Hindlimb muscle (tissue), 1 donor: ENCODE measurements at regions not wholly inside any gene's neighbourhood (a gene's known extent, or its start where the extent isn't known, plus 50 kb on each side); places are given as distances from the start of the nearest gene placed in this dataset.
"Not testable (repeated sequence)": the region's sequence is repeated elsewhere in the genome, so short reads cannot be mapped to it uniquely, and the experiment has no call there.

Source experiments
- DNase-seq: peaks from one replicate; pipeline ENCODE4 v3.0.0-alpha.2; 2013

GRCh38 chr2:212912445-212913103 is 238.8 kb downstream of the IKZF2 start:
- DNase-seq: no peak

DNA sequence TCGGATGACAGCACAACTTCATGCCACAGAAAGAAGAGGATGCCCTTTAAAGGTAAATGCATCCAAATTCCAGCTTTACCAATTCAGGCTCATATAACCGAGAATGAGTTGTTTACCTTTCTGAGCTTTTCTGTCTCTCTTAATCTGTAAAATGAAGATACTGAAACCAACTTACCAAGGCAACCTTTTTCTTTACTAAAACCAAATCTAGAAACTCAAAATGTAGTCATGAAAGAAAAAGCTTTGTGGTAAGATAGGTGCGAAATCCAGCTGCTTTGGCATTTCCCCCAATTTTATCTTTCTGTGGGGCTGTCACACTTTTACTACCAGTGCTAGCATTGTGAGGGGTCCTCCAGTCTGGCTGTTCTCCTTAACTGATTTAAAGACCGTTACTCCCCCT is 240.4 kb downstream of the IKZF2 start:
- no peak for DNase-seq

GRCh38 chr2:212908682-212909435 is 242.6 kb downstream of the IKZF2 start:
- no peak for DNase-seq

GRCh38 chr2:212908031-212908430 is 243.4 kb downstream of the IKZF2 start:
- no peak for DNase-seq

- DNase-seq: no peak
Observed at GRCh38 chr2:212906620-212907019, 244.8 kb downstream of the IKZF2 start.

DNA sequence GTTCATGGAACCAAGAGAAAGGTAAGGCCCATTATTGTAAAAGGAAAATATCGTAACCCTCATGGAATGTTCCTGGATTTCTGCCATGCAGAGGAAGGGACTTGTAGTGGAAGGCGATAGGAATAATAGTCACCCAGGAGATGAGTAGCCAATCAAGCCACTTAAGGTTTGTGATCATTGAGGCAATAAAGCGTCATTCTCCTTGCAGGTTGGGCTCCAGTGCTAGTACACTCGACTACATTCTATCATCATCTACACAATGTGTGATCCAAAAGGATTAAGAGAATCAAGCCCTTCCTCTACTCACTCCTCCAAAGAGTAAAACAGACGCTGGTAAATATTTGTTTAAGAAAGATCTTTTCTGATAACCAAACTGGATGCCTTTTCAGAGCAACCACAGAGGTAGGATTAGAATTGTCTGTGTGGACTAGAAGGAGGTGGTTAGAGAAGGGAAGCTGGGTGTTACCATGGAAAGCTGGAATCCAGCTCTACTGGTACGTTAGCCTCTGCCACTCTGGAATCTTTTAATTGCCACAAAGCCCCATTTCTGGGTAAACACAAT is 245.7 kb downstream of the IKZF2 start:
- DNase-seq: no peak

DNA sequence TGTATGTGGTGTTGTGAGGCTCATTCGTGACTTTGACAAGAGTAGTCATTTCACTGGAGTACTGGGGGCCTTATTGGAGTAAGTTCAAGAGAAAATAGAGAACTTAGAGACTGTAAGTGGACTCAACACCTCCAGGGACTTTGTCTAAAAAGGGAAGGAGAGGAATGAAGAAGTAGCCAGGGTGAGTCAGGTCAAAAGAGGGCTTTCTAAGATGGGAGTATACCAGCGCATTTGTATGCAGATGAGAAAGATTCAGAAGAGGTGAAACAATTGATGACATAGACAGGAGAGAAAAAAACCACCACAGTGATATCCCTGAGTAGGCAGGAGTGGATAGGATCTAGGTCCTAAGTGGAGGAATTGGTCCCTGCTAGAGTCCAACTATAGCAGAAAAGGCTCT is 246.8 kb downstream of the IKZF2 start:
- DNase-seq: no peak

GRCh38 chr2:212903413-212903812 is 248.0 kb downstream of the IKZF2 start:
- no peak for DNase-seq

DNA sequence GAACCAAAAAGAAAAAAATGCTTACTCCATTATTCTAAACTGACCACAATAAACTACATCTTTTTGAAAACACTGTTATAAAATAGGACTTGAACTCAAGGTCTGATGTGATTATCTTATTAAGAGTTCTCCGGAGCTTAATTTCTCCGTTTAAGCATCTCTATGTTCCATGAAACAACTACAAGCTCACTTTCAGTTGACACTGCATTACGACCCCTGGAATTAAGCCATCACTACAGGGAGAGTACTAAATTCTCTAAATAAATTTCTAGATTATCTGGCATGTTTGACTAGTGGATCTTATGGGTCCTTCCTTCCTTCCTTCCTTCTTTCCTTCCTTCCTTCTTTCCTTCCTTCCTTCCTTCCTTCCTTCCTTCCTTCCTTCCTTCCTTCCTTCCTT is 249.0 kb downstream of the IKZF2 start:
- DNase-seq: no peak

DNA sequence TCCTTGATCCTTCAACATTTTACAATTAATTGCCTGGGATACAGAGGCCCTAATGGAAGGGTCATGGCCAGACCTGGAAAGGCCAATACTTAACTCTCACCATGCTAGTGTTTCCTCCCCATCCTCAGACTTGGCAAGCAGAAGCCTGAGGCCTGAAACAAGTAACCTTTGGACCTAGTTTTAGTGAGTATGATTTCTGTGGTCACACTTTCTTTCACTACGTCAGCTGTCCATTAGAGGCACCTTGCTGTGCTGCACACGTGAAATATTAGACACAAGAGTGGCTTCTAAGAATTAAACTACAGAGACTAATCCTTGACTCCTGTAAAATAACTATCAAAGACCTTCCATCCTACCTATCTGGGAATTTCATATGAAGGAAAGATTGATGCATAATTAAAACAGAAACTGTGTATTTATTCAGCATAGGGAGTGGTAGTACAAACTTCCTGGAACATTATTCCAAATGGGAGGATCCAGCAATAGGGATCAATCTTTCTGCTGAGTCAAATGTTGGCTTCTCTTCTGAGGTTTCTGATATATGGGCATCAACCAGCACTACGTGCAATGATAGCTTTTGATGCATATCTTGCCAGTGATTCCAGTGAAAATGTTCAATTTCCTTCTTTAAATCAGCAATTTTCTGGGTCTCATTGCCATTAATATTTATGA is 249.7 kb downstream of the IKZF2 start:
- no peak for DNase-seq

- DNase-seq: no peak
Observed at GRCh38 chr2:212900715-212901114, 250.7 kb downstream of the IKZF2 start.

- DNase-seq: no peak
Observed at GRCh38 chr2:212898011-212898410, 253.4 kb downstream of the IKZF2 start.

DNA sequence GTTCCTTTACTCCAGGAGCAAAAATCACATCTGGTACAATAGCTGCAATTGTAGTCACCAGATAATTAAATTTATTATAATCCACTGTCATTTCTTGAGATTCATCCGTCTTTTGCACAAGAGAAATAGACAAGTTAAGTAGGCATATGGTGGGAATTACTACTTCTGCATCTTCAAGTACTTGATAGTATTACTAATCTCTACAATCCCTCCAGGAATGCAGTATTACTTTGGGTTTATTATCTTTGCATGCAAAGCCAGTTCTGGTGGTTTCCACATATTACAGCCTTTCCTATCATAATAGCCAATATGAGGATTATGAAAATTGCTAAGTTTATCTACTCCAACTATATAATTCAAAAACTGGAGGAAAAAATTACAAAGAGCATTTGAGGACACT is 254.1 kb downstream of the IKZF2 start:
- no peak for DNase-seq

DNA sequence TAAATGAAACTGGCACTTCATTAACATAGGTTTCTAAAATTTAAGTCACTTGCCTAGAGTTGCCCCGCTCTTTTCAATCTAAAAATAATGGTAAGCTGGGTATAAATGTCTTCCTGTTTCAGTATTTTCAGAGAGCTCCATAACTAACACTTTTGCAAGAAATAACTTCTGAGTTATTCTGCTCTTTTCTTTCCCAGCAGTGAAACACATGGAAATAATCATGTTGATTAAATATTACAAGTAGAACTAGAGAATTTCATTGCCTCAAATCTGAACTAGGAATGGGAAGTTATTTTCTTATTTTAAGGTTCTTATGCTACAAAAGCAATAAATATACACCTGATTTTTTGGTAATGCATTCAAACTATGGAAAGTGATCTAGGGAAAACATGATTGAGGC is 257.4 kb downstream of the IKZF2 start:
- DNase-seq: no peak

DNA sequence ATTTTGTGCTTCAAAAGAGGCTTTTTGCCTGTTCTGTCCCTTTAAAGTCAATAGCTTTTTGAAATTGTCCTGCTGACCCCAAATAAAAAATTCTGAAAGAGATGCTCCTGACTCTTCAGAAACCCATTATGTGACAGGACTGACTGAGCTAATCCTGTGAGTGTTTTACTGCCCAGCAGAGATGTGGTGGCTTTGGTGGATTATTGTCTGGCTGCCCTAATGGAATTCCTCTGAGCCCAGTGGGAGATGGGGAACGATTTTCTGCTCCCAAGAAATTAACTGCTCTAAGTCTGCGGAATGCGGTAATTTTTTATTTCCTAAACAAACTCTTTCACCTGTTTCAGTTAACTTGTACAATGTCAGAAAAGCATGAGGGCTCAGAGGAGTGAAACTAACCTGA is 258.2 kb downstream of the IKZF2 start:
- no peak for DNase-seq

DNA sequence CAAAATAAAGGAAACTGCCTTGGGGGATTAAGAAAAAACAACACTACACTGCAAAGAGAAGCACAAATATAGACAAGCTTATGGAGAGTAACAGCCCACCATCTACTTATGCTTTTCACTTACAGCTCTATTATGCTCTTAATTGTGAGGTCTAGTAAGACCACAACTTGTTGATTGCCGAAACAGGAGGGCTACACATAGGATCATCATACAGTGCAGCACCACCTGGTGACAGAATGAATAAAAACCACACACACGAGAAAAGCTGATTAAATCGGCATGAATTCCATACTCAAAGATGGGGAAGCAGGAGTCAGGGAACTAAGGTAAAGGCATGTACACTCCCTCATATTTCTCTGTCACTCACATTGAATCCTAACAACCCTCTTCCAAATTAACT is 259.2 kb downstream of the IKZF2 start:
- no peak for DNase-seq

DNA sequence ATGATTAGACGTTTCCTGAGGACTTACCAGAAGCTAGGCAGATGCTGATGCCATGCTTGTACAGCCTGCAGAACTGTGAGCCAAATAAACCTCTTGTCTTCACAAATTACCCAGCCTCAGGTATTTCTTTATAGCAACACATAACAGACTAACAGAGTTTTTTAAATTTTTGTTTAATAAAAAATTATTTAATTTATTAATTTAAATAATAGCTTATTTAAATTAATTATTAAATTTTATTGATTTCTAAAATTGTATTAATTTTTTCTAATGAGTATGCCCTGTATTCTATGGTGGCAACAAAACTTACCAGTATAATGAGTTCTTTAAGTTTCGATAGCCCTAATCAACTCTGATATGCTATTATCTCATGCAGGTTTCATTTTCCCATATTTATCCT is 259.8 kb downstream of the IKZF2 start:
- no peak for DNase-seq

GRCh38 chr2:212882626-212883025 is 268.8 kb downstream of the IKZF2 start:
- no peak for DNase-seq

DNA sequence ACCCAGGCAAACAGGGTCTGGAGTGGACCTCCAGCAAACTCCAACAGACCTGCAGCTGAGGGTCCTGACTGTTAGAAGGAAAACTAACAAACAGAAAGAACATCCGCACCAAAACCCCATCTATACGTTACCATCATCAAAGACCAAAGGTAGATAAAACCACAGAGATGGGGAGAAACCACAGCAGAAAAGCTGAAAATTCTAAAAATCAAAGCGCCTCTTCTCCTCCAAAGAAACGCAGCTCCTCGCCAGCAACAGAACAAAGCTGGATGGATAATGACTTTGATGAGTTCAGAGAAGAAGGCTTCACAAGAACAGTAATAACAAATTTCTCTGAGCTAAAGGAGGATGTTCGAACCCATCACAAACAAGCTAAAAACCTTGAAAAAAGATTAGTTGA is 274.9 kb downstream of the IKZF2 start:
- not testable (repeated sequence) for DNase-seq

- not testable (repeated sequence) for DNase-seq
Observed at GRCh38 chr2:212875950-212876349, 275.5 kb downstream of the IKZF2 start.

DNA sequence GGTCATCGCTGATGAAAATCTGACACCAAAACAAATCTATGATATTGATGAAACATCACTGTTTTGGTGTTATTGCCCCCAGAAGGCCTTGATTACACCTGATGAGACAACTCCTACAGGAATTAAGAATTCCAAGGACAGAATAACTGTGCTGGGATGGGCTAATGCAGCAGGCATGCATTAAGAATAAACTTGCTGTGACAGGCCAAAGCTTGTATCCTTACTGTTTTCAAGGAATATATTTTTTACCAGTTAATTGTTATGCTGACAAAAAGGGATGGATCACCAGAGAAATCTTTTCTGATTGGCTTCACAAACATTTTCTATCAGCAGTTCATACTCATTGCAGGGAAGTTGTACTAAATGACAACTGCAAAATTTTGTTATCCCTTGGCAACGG is 278.2 kb downstream of the IKZF2 start:
- no peak for DNase-seq

DNA sequence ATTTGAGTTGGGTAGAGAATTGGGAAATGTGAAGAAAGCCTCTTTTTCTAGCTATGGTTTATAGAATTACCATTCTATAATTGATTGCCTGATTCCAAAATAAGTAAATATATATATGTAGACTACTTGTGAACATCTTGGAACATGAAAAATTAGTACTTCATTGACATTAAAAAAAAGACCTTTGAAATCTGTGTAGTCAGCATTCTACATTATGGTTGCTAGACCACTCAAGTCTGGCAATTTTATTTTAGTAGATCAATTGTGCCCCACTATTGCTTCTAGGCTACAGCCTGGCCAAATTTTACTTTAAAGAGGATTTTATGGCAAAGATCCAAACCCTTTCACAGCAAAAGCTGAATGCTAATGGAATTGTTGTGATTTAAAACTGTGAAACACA is 279.8 kb downstream of the IKZF2 start:
- DNase-seq: no peak

- no peak for DNase-seq
Observed at GRCh38 chr2:212864186-212864585, 287.2 kb downstream of the IKZF2 start.

GRCh38 chr2:212863185-212863588 is 288.2 kb downstream of the IKZF2 start:
- DNase-seq: no peak
